Muscle of leg (tissue), 3 donors: ENCODE measurements at regions not wholly inside any gene's neighbourhood (a gene's known extent, or its start where the extent isn't known, plus 50 kb on each side); places are given as distances from the start of the nearest gene placed in this dataset.
"Not testable (repeated sequence)": the region's sequence is repeated elsewhere in the genome, so short reads cannot be mapped to it uniquely, and the experiment has no call there.

Experiments
- DNase-seq: peaks from one replicate; pipeline ENCODE4 v3.0.0; 2013
- H3K27ac ChIP-seq: one replicate; pipeline ENCODE4 v1.5.1; 2013; ENCODE audit warnings: mild to moderate bottlenecking, low read length, control low read depth
- H3K27me3 ChIP-seq: one replicate; pipeline ENCODE4 v1.6.1; 2013; ENCODE audit warnings: low read length; ENCODE audit not compliant: control insufficient read depth, insufficient read depth
- H3K36me3 ChIP-seq: one replicate; pipeline ENCODE4 v1.6.1; 2013; ENCODE audit warnings: low read length; ENCODE audit not compliant: control insufficient read depth, insufficient read depth
- H3K4me1 ChIP-seq: one replicate; pipeline ENCODE4 v1.6.1; 2013; ENCODE audit warnings: low read length; ENCODE audit not compliant: control insufficient read depth, insufficient read depth
- H3K4me3 ChIP-seq: one replicate; pipeline ENCODE4 v1.5.1; 2013; ENCODE audit warnings: low read length, control low read depth
- H3K9me3 ChIP-seq: replicated peaks from 2 replicates; pipeline ENCODE4 v1.6.1; 2013; ENCODE audit warnings: low read depth, low read length; ENCODE audit not compliant: control insufficient read depth
- WGBS: methylation state at CpG from one replicate; pipeline ENCODE4 v1.1.5; 2013; ENCODE audit warnings: missing lambda C conversion rate; ENCODE audit not compliant: insufficient coverage; 5-methylcytosine and 5-hydroxymethylcytosine counted together

DNA sequence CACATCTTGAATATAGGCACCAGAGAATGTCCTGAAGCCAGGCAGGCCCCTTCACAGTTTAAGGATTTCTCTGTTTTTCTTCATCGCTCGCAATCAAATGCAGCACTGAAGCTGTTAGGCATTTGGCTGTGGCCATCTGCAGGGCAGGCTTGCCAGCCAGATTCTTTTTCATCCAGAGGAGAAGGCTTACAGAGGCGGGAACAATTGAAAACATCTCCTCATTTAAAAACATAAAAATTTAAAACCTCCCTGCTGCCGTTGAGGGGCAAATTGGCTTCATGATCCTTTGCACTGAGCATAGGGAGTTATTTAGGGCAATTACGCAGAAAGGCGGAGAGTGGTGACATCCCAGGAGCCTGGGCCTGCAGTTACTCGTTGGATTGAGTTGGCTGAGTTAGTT lies 500.0 kb downstream of the TYW1 start:
- peak overlapping the region; percentile 29 for H3K27ac ChIP-seq
- WGBS, result 23% methylated on average over 2 of the region's 7 CpGs
- H3K36me3 ChIP-seq, result no peaks in the 10 kb centered on the region
- H3K9me3 ChIP-seq, result peaks cover 4% of the 10 kb centered on the region
- no peak overlapping the region for H3K4me3 ChIP-seq
- DNase-seq, result peak; percentile 75
- H3K27me3 ChIP-seq, result peaks cover 5% of the 10 kb centered on the region
- H3K4me1 ChIP-seq, result peaks cover 15% of the 10 kb centered on the region

DNA sequence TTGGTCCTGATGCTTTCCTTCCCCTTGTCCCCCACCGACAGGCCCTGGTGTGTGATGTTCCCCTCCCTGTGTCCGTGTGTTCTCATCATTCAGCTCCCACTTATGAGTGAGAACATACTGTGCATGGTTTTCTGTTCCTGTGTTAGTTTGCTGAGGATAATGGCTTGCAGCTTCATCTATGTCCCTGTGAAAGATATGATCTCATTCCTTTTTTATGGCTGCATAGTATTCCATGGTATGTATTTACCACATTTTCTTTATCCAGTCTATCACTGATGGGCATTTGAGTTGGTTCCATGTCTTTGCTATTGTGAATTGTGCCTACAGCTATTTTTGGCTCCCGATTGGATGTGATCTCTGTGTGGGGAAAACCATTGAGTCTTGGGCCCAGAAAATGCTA lies 501.3 kb downstream of the TYW1 start:
- H3K9me3 ChIP-seq, H3K27ac ChIP-seq, DNase-seq, H3K4me3 ChIP-seq, H3K36me3 ChIP-seq, H3K27me3 ChIP-seq: not testable (repeated sequence)
- H3K4me1 ChIP-seq, result peaks cover 15% of the 10 kb centered on the region
- 100% methylated on average over 1 of the region's 3 CpGs for WGBS

DNA sequence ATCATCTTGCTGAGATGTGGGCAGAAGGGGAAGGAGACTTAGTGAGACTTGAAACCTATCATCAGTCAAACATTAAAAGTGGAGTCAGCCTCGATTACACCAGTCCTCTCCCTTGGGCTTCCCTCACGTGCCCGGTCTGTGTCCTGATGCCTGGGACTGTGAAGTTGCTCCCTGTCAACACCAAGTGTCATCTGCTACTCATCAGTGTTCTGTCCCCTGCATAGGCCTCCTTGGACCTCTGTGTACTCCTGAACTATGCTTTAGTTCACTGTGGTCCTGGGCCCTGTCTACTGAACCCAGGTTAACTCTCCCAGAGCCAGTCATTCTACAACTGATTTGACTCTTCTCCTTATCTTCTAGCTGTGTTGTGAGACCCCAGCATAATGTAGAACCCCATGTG lies 506.3 kb downstream of the TYW1 start:
- Histone ChIP-seq H3K4me1 (no peaks in the 10 kb centered on the region), H3K27me3 (peaks cover 6% of the 10 kb centered on the region)
- WGBS, result 40% methylated on average over 3 of the region's 3 CpGs

DNA sequence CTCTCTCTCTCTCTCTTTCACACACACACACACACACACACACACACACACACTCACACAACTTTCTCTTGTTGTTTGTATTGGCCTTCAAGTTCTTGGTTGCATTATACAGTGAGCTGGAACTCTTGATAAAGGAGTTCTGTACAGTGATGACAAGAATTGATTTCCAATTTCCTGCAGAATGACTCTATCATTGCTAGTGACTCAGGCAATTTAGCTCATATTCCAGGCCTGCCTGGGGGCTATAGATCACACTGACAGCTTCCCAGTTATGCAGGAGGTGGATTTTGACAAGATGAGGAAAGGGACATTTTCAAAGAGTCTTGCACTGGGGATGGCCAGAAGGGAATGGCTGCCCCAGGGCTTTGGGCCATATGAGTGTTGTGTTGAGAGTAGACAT lies 508.8 kb downstream of the TYW1 start:
- no peak for DNase-seq
- no peaks in the 10 kb centered on the region for H3K4me1 ChIP-seq

More for the DNA sequence above, 506.3 kb downstream of the TYW1 start:
- H3K36me3 ChIP-seq, result no peaks in the 10 kb centered on the region
- H3K27ac ChIP-seq, result no peak overlapping the region
- H3K4me3 ChIP-seq, result no peak overlapping the region
- DNase-seq, result no peak
- H3K9me3 ChIP-seq, result peaks cover 5% of the 10 kb centered on the region

DNA sequence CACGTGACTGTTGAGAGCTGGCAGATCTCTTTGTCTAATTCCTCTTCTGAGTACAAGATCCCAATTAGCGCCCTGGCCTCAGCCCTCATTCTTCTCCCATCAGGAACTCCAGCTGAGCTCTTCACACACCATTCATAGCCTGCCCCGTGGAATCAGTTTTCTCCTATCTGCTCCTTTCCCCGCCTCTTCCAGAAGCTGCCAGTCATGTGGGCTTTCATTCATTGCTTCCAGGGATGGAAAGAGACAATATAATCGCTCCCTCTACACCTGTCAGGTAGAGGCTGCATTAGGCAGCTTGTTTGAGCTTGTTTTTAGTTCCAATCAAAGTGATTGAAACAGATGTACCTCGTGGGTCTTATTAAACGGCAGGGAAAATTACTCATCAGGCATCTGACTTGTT lies 515.8 kb downstream of the TYW1 start:
- no peak for DNase-seq
- no peaks in the 10 kb centered on the region for H3K4me1 ChIP-seq
- no peaks in the 10 kb centered on the region for H3K9me3 ChIP-seq
- no peak overlapping the region for H3K27ac ChIP-seq
- 74% methylated on average over 3 of the region's 7 CpGs for WGBS
- H3K36me3 ChIP-seq, result no peaks in the 10 kb centered on the region
- no peak overlapping the region for H3K4me3 ChIP-seq
- peaks cover 3% of the 10 kb centered on the region for H3K27me3 ChIP-seq

More for the DNA sequence above, 508.8 kb downstream of the TYW1 start:
- peaks cover 5% of the 10 kb centered on the region for H3K9me3 ChIP-seq
- peaks cover 6% of the 10 kb centered on the region for H3K27me3 ChIP-seq
- no peaks in the 10 kb centered on the region for H3K36me3 ChIP-seq
- no peak overlapping the region for H3K4me3 ChIP-seq
- no peak overlapping the region for H3K27ac ChIP-seq

DNA sequence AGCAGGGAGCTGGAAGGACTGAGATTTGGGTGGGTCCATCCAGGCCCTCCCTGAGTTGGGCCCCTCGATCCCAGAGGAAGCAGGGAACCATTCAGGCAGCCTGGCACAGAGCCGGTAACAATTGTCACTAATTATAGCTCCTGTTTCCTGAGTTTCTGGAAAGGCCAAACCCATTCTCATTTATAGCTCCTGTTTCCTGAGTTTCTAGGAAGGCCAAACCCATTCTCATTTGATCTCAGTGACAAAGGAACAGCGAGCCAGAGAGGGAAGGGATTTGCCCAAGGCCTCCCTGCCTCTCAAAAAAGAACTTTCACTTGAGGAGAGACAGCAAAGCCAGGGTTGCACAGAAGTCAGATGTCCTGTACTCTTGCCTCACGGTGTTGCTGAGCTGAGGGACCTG lies 521.9 kb downstream of the TYW1 start:
- Histone ChIP-seq H3K27me3 (peaks cover 6% of the 10 kb centered on the region), H3K27ac (peak overlapping the region; percentile 20), H3K4me3 (no peak overlapping the region), H3K9me3 (no peaks in the 10 kb centered on the region), H3K36me3 (no peaks in the 10 kb centered on the region), H3K4me1 (peaks cover 15% of the 10 kb centered on the region)
- peak; percentile 81 for DNase-seq
- WGBS, result 17% methylated on average over 3 of the region's 4 CpGs

DNA sequence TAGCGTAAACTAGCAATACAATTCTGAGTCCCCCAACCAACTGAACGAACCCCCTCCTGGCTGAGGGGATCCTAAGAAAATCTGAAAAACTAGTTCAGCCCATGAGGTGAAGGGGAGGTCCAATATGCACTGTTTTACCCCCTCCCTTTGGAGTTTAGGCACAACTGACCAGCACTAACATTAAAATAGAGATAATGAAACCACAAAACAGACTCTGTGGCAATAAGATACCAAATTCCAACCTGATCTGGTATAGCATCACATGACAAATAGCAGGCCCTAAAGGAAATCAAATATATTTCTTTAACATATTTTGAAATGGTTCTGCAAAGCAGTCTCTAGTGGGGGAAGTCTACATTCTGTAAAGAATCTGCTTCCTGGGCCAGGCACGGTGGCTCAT lies 522.5 kb downstream of the TYW1 start:
- no peaks in the 10 kb centered on the region for H3K36me3 ChIP-seq
- peaks cover 15% of the 10 kb centered on the region for H3K4me1 ChIP-seq
- no peak overlapping the region for H3K27ac ChIP-seq
- peaks cover 5% of the 10 kb centered on the region for H3K27me3 ChIP-seq
- no peaks in the 10 kb centered on the region for H3K9me3 ChIP-seq
- H3K4me3 ChIP-seq, result no peak overlapping the region
- DNase-seq, result no peak
- WGBS, result 57% methylated on average over 1 of the region's 3 CpGs

DNA sequence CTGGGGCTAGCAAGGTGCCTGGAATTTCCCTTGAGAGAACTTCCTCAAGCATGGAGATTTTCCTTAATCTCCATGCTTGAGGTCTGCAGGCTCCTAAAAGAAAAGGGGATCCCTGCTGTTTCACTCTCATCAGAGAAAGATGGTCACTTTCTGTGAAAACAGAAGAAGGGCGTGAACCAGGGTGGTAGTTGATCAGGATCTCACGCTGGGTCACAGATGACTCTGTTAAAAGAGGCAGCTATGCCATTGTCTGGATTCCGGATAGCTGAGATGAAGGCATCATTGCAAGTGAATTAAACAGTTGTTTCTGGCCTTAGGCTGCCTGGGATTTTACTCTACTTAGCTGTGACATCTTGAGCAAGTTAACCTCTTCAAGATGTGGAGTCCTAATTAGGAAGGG lies 525.9 kb downstream of the TYW1 start:
- 55% methylated on average over 3 of the region's 3 CpGs for WGBS
- no peak overlapping the region for H3K4me3 ChIP-seq

DNA sequence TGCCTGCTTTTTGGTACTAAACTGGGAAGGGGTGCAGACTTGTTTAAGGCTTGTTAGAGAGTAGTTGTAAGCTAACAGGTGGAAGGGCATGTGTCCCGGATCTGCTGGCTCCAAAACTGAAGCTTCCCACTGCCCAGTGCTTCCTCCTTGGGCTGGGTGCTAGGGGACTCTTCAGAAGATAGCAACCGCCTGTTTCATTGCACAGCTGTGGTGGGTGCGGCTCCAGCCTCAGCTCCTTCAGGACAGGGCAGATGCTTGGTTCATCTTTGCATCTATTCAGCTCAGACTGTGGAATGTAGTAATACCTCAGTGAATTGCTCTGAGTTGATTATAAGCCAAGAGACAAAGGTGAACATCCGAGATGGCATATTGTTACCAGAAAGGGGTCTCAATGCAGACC lies 527.1 kb downstream of the TYW1 start:
- 66% methylated on average over 3 of the region's 4 CpGs for WGBS
- no peak overlapping the region for H3K27ac ChIP-seq
- peak; percentile 2 for DNase-seq

More for the DNA sequence above, 525.9 kb downstream of the TYW1 start:
- Histone ChIP-seq H3K27ac (no peak overlapping the region), H3K36me3 (no peaks in the 10 kb centered on the region), H3K4me1 (peaks cover 15% of the 10 kb centered on the region), H3K9me3 (no peaks in the 10 kb centered on the region), H3K27me3 (peaks cover 3% of the 10 kb centered on the region)
- DNase-seq, result no peak

DNA sequence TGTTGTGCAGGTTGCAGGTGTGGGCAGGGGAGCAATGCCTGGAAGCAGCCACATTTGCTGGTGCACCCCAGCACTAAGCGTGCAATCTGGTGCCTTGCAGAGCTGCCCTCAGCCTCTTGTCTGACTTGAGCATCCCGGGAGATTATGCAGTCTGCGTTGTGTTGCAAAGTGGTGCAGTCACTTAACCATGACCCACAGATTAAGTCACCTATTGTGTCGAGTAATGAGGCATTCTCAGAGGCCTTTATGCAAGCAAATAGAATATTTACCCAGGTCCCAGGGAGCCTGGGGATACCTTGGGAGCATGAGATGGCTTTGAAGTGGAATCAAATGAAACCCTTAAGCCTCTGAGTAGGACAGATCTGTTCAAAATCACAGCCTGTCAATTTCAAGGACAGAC lies 529.0 kb downstream of the TYW1 start:
- Histone ChIP-seq H3K27me3 (peaks cover 3% of the 10 kb centered on the region), H3K4me3 (no peak overlapping the region), H3K36me3 (no peaks in the 10 kb centered on the region), H3K27ac (no peak overlapping the region), H3K9me3 (no peaks in the 10 kb centered on the region), H3K4me1 (no peaks in the 10 kb centered on the region)
- WGBS, result 69% methylated on average over 3 of the region's 4 CpGs
- no peak for DNase-seq

More for the DNA sequence above, 527.1 kb downstream of the TYW1 start:
- Histone ChIP-seq H3K9me3 (no peaks in the 10 kb centered on the region), H3K4me1 (peaks cover 5% of the 10 kb centered on the region), H3K4me3 (no peak overlapping the region), H3K36me3 (no peaks in the 10 kb centered on the region), H3K27me3 (peaks cover 3% of the 10 kb centered on the region)

DNA sequence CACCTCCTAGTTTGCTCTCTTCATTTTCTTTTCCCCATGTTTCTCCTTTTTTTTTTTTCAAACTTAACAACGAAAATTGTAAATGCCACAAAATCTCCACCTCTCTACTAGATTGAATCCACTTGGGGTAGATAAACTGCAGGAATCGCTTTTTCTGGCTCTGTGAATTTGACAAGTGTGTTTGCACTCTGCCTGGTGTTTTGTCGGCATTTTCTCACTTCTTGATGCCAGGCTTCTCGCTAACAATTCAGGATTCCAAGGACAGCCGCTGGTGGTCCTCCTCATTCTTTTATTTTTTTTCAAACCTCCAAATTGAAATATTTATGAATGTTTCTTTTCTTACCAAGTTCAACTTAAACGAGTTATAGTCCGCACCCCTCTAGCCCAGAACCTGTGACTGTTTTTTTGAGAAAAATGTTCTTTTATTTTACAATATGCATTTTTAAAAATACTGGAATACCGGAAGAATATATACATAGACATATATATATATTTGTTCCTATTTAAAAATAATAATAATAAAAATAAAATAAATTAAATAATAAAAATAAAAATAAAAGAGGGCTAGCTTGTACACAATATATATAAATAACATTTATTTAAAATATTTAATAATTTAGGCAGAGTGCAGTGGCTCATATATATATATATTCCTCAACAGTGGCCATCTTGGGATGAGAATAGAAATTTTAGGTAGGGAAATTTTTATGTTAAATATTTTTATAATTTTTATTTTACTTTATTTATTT lies 538.8 kb downstream of the TYW1 start:
- H3K36me3 ChIP-seq, result no peaks in the 10 kb centered on the region
- 86% methylated on average over 2 of the region's 8 CpGs for WGBS
- no peak overlapping the region for H3K4me3 ChIP-seq
- H3K27me3 ChIP-seq, result no peaks in the 10 kb centered on the region
- no peak overlapping the region for H3K27ac ChIP-seq
- H3K4me1 ChIP-seq, result no peaks in the 10 kb centered on the region
- H3K9me3 ChIP-seq, result no peaks in the 10 kb centered on the region
- no peak for DNase-seq
